Stimulated activated effector memory CD8-positive, alpha-beta T cell treated with anti-CD3 and anti-CD28 coated beads, Interleukin-12 subunit alpha, Interleukin-12 subunit beta, amount 100 ng/mL, for 72 hours (primary cell): ENCODE measurements at regions not wholly inside any gene's neighbourhood (a gene's known extent, or its start where the extent isn't known, plus 50 kb on each side); places are given as distances from the start of the nearest gene placed in this dataset.

Experiments used
- ATAC-seq: fragments of 150-1000 bp; cut with Tn5 transposase; 2 replicates; pipeline ENCODE4 v1.10.0; 2021
- DNase-seq, 2 donors: peaks; one replicate each; pipeline ENCODE4 v3.0.0; 2021 to 2022; ENCODE audit warnings: low spot score in 2 of 2
- H3K27ac Mint-ChIP-seq: one replicate; pipeline ENCODE4 v1.8.0; 2022; ENCODE audit warnings: mild to moderate bottlenecking, mixed read lengths
- H3K36me3 Mint-ChIP-seq: one replicate; pipeline ENCODE4 v1.8.0; 2022; ENCODE audit warnings: mild to moderate bottlenecking, mixed read lengths
- H3K4me1 Mint-ChIP-seq: one replicate; pipeline ENCODE4 v1.8.0; 2022; ENCODE audit warnings: mixed read lengths
- H3K4me3 Mint-ChIP-seq: one replicate; pipeline ENCODE4 v1.8.0; 2022; ENCODE audit warnings: mild to moderate bottlenecking, mixed read lengths
- H3K9me3 Mint-ChIP-seq: one replicate; pipeline ENCODE4 v1.8.0; 2022; ENCODE audit warnings: mixed read lengths

DNA sequence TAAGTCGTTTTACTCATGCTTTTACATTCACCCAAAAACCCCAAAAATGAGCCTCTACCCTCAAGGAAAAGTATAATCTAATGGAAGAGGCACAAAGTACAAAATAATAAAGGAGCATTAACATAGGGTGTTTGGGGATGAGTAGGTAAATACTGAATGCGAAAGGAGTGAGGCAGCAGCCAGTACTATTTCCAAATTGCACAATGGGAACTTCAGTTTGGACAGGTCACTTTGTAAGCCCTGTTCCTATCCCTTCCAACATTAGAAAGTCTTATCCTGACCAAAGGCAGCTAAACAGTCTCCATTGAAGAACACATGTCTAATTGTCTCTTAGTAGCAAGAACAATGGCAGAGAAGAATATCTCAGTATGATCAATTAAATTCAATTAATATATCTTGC is 728.3 kb downstream of the GBE1 start:
- Mint-ChIP-seq H3K4me1 (no peaks in the 10 kb centered on the region), H3K27ac (no peak overlapping the region), H3K9me3 (peaks cover 14% of the 10 kb centered on the region), H3K4me3 (no peak overlapping the region), H3K36me3 (no peaks in the 10 kb centered on the region)
- no peak for ATAC-seq
- no peak for DNase-seq

DNA sequence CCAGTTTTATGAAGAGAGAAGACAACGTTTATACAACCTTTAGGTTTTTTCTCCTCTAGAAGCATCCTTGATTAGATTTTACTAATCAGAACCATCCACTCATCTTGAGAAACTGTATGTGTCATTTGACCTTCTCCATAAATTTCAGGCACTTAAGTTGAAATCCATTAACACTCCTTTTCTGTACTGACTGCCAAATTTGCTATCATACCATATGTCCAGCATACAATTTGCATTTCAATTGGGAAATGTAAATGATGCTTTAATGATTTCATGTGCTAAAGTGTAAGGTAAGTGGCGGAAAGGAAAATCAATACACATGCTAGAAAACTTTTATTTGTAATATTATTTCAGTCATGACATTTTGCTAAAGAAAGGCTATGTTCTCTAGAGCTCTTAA is 731.6 kb downstream of the GBE1 start:
- no peak for DNase-seq
- H3K27ac Mint-ChIP-seq: no peak overlapping the region
- ATAC-seq: no peak
- H3K4me1 Mint-ChIP-seq: no peaks in the 10 kb centered on the region
- no peak overlapping the region for H3K4me3 Mint-ChIP-seq
- H3K9me3 Mint-ChIP-seq: peaks cover 10% of the 10 kb centered on the region
- H3K36me3 Mint-ChIP-seq: no peaks in the 10 kb centered on the region

DNA sequence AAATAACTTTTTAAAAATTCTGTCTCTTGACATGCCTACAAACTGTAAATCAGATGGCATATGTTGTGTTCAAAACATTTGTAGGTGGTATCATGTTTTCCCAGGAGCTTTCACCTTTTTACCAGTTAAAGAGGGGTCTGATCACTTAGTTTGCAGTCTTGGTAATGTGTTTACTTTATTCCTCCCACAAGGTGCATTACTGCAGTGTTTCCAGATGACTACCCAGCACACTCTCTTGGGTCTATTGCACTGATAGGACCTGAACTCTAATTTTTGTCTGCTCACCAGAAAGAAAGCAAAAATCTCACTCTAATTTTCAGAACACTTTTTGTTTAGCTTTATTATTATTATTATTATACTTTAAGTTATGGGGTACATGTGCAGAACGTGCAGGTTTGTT is 734.1 kb downstream of the GBE1 start:
- Mint-ChIP-seq H3K4me3 (no peak overlapping the region), H3K4me1 (no peaks in the 10 kb centered on the region), H3K9me3 (peaks cover 8% of the 10 kb centered on the region), H3K27ac (no peak overlapping the region), H3K36me3 (no peaks in the 10 kb centered on the region)
- no peak for ATAC-seq
- DNase-seq: no peak

DNA sequence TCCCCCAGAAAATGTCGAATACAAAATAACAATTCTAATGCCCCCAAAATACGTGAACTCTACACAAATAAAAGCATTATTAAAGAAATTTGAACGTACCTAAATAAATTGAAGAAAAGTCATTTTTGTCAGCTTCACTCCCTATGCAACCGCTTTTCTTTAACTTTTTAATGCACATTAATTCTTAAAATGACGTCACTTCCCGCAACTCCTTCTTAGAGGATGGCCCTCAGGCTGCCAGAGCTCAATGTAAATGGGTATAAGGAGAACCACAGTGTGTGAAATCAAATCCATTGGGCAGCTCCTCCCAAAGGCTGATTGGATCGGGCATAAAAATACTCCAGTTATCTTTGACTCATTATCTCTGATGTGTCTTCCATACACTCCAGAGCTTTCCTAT is 736.9 kb downstream of the GBE1 start:
- H3K27ac Mint-ChIP-seq: no peak overlapping the region
- no peaks in the 10 kb centered on the region for H3K4me1 Mint-ChIP-seq
- DNase-seq (no peak), ATAC-seq (no peak)
- H3K36me3 Mint-ChIP-seq: no peaks in the 10 kb centered on the region
- H3K9me3 Mint-ChIP-seq: peaks cover 8% of the 10 kb centered on the region
- H3K4me3 Mint-ChIP-seq: no peak overlapping the region

DNA sequence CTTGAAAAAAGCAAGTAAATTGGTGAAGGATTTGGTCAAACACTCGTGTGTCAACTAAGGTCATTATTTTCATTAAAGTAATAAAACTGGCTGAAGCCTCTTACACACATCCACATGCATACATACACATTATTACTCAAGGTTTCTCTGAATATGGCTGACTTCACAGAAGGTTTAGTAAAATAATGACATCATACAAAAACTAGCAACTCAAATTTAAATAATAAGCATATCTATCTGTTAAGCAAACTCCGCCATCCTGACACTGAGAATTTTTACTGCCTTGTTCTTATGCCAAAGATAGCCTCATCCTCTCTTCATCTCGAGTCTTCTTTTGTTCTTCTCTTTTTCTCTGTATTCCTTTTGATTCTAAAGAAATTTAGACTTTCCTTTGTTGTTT is 739.1 kb downstream of the GBE1 start:
- Mint-ChIP-seq H3K36me3 (no peaks in the 10 kb centered on the region), H3K9me3 (peaks cover 12% of the 10 kb centered on the region), H3K27ac (no peak overlapping the region), H3K4me3 (no peak overlapping the region), H3K4me1 (no peaks in the 10 kb centered on the region)
- ATAC-seq (no peak), DNase-seq (no peak)

DNA sequence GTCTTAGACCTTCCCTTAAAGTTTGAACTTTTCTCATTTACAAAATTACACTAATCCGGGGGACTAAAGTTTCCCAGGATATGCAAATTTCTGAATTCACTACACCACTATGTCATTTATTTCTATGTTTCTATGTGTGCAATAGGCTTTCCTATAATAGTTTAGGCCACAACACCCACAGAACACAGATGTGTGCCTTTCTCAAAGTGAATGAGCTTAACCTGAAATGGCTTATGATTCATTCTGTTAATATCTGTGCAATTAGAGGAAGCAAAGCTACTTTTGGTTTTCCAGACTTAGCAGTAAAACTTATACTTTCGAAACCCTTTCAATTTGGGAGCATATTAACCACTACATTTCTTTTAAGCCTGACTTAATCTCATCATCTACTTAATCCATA is 748.1 kb downstream of the GBE1 start:
- no peak overlapping the region for H3K4me3 Mint-ChIP-seq
- DNase-seq (no peak), ATAC-seq (no peak)
- H3K27ac Mint-ChIP-seq: no peak overlapping the region
- peaks cover 15% of the 10 kb centered on the region for H3K9me3 Mint-ChIP-seq
- no peaks in the 10 kb centered on the region for H3K4me1 Mint-ChIP-seq
- H3K36me3 Mint-ChIP-seq: no peaks in the 10 kb centered on the region

DNA sequence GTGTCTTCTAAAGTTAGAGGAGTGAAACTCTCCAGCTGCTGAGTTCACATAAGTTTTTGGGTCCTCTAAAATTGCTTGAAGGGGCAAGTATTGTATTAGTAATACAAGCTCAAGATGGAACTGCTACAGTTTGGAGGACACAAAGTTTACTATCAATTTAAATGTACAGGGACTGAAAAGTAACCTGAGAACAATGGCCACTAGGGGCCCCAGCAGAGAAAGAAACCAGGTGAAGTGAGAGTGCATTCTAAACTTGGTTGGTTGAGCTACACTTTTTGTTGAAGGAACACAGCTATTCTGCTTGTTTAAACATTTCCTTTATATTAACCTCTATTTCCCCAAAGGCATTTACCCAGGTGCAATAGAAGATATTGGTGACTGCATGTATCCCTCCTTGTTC is 755.5 kb downstream of the GBE1 start:
- DNase-seq (no peak), ATAC-seq (no peak)
- H3K4me3 Mint-ChIP-seq: no peak overlapping the region
- H3K27ac Mint-ChIP-seq: no peak overlapping the region
- H3K36me3 Mint-ChIP-seq: no peaks in the 10 kb centered on the region
- H3K4me1 Mint-ChIP-seq: no peaks in the 10 kb centered on the region
- H3K9me3 Mint-ChIP-seq: peaks cover 14% of the 10 kb centered on the region

DNA sequence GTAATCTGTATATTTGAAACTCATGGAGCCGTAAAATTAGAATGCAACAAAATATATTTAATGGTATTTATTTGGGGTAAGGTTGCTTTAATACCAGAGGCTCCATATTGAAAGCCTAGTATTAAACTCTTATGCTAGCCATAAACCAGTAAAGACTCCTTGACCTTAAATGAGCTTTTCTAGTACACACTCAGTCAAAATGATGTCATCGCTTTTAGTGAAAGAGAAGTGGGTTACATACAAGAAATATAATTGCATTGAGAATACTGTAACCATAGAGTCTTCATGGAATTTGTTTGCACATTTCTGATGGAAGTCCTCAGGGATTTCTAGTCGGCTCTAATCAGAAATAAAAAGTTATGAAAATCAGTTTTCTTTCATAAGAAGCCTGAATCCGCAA is 757.6 kb downstream of the GBE1 start:
- Mint-ChIP-seq H3K9me3 (peaks cover 14% of the 10 kb centered on the region), H3K36me3 (no peaks in the 10 kb centered on the region), H3K4me1 (no peaks in the 10 kb centered on the region), H3K27ac (no peak overlapping the region), H3K4me3 (no peak overlapping the region)
- ATAC-seq: no peak
- DNase-seq: no peak

DNA sequence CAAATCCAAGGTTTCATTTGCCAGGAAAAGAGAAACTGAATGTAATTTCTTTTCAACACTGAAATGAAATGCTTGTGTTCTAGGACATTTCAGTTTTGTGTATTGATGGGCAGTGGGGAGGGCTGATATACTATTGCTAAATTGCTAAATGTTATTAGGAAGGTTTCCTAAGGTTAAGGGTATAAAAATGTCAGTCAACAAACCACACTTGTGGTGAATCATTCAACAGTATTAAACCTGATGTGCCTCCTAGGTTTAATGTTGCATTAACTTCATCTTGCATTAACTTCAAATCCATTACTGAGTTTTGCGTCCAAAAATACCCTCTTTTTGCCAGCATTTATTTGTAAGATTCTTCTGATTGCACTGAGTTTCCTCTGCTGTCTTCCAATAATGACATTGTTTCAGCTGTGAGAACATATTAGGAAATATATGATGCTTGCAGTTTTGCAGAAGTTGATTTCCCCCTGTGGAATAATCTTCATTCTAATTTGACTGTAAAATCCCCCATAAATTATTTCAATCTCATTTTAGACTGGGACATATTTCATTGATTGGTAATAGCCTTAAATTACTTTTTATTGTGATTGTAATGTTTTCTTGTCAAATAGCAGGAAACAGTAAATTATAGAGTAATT is 758.3 kb downstream of the GBE1 start:
- H3K4me1 Mint-ChIP-seq: no peaks in the 10 kb centered on the region
- H3K9me3 Mint-ChIP-seq: peaks cover 14% of the 10 kb centered on the region
- H3K27ac Mint-ChIP-seq: no peak overlapping the region
- DNase-seq (no peak), ATAC-seq (no peak)
- no peaks in the 10 kb centered on the region for H3K36me3 Mint-ChIP-seq
- no peak overlapping the region for H3K4me3 Mint-ChIP-seq

DNA sequence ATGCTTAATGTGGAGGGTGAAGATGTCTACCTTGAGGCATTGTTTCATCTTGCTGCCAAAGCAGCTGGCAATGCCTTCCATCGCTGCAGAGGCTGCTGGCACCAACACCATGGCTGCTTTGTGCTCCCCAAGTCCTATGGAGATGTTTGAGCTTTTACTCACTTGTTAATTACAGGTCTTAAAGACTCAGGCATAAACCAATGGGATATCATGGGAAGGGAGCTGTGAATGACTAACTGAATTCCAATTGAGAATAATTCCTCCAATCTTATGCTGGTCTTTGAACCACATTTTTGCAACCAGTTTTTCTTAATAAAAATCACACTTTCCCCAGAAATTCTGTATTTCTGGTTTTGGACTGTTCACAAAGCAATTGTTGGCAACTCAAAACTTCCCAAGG is 762.0 kb downstream of the GBE1 start:
- Mint-ChIP-seq H3K27ac (no peak overlapping the region), H3K4me1 (no peaks in the 10 kb centered on the region), H3K4me3 (no peak overlapping the region), H3K9me3 (peaks cover 9% of the 10 kb centered on the region), H3K36me3 (no peaks in the 10 kb centered on the region)
- ATAC-seq (no peak), DNase-seq (no peak)

DNA sequence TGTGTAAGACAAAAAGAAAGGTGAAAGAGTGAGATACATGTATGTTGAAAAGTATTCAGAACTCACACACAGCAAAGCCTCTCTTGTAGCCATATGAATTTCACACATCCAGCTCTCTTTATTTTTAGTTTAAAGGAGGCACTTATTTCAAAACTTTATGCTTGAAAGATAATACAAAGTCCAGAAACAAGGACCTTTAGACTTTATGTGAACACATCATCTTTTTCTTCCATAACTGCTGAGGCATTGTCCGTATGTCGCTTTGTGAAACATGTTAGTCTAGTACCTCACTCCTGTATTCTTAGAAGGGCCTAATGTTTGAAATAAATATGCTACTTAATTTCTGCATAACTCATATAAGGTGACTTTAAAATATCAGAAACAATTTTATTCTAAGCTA is 763.4 kb downstream of the GBE1 start:
- Mint-ChIP-seq H3K9me3 (peaks cover 13% of the 10 kb centered on the region), H3K4me3 (no peak overlapping the region), H3K27ac (no peak overlapping the region), H3K4me1 (no peaks in the 10 kb centered on the region), H3K36me3 (no peaks in the 10 kb centered on the region)
- ATAC-seq: no peak
- no peak for DNase-seq

DNA sequence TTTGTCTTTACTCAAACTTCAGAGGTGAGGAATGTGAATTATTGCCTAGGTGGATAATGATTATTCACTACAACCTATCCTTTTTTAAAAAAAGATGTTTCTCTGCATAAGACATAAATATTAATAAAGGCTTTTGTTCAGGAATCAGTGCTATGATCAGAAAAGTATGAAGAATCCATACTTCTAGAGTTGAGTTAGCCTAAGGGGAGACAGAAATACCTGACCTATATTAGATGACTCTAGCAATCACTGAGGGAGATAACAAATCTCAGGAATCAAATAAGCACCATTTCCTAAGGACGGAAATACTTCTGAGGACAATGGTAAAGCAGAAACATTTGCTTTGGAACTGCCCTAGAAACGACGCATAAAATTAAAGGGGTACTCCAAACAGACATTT is 763.8 kb downstream of the GBE1 start:
- Mint-ChIP-seq H3K36me3 (no peaks in the 10 kb centered on the region), H3K4me3 (no peak overlapping the region)

DNA sequence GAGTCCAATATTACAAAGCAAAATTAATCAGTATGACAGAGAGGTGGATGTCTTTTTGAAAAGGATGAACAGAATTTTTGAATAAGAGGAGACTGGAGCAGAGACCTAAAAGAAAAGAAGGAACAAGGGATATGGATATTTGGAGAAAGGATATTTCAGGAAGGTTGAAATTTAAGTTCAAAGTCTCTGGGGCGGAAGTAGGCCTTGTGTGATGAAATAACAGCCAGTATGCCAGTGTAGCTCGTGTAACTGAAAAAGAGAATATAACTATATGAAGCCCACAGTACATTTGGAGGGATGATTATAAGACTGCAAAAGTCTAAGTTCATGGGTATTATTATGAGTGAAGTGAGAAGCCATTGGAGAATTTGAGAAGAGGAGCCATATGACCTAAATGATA is 766.7 kb downstream of the GBE1 start:
- ATAC-seq: no peak
- no peak overlapping the region for H3K27ac Mint-ChIP-seq
- no peaks in the 10 kb centered on the region for H3K4me1 Mint-ChIP-seq
- DNase-seq: no peak
- H3K9me3 Mint-ChIP-seq: peaks cover 8% of the 10 kb centered on the region
- H3K4me3 Mint-ChIP-seq: no peak overlapping the region
- H3K36me3 Mint-ChIP-seq: no peaks in the 10 kb centered on the region

More for the DNA sequence above, 763.8 kb downstream of the GBE1 start:
- H3K9me3 Mint-ChIP-seq: peaks cover 10% of the 10 kb centered on the region
- H3K27ac Mint-ChIP-seq: no peak overlapping the region
- no peak for ATAC-seq
- H3K4me1 Mint-ChIP-seq: no peaks in the 10 kb centered on the region
- no peak for DNase-seq

DNA sequence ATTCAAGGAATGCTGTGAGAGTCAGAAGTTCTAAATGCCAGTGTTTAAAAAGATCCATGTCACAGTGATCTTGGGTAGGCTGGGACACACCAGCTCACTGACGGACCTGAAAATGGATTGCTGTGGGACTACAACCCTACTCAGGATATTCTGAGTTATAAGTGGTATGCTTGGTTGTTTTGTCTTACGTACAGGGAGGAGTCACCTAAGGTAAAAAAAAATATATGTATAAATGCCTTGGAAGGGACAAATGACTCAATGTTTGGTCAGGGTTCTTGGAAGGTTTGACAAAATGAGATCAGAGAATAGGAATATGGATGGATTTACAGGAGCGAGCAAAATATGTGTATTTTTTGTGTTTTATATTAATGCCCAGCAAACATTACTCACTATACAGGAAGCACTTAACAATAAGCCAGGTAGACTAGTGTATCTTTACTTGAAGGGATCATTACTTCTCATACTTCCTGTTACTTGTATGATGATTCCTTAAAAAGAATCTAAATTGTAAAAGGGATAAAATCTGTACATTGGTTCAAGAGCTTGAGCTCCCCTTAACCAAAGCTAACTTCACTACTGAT is 767.3 kb downstream of the GBE1 start:
- Mint-ChIP-seq H3K4me1 (no peaks in the 10 kb centered on the region), H3K36me3 (no peaks in the 10 kb centered on the region), H3K4me3 (no peak overlapping the region), H3K27ac (no peak overlapping the region), H3K9me3 (peaks cover 8% of the 10 kb centered on the region)
- ATAC-seq: no peak
- no peak for DNase-seq

DNA sequence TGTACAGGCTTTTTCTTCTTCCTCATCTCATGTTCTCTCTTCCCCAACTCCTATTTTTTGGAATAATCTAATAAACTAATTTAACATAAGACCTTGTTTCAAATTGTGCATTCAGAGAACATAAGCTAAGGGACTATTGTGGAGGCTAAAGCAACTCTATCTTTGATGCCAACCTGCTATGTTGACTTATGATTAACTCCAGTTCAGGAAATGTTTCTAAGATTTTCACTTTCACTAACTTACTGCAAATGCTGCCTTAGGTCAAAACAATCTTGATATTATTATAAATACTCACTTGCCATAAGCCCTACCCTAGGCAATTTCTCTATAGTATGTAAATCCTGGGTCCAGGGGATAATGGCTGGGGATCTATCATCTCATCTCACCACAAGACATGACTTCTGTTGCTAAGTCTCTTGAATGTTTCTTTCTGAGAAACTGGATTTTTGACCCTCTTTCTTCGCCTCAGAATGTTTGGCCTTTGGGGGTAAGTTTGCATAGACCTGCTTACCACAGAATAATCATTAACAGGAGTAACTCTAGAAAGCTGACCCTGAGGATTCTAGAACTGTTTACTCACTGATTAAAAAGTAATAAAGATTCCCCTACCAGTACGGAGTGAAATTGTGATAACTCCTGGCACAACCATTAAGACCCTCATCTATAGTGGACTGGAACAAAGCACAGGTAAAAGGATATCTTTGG is 768.1 kb downstream of the GBE1 start:
- peaks cover 8% of the 10 kb centered on the region for H3K9me3 Mint-ChIP-seq
- no peak overlapping the region for H3K4me3 Mint-ChIP-seq
- DNase-seq (no peak), ATAC-seq (no peak)
- no peak overlapping the region for H3K27ac Mint-ChIP-seq
- H3K4me1 Mint-ChIP-seq: no peaks in the 10 kb centered on the region
- no peaks in the 10 kb centered on the region for H3K36me3 Mint-ChIP-seq

DNA sequence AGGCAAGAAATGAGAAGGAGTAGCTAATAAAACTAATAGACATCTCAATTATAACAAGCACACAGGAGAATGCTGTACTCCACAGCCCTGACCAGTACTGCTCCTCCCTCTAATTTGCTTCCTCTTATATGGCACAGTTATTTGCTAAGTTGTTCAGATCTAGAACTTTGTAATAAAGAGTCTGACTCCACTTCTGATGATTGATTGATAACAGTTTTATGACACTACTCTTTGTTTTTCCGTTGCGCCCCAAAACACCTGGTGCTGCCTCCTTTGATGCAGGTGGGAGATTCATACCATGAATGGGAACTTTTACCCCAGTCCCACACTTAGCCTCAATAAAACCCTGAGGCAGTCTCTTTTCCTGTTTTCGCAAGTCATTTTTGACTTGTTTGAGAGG is 777.7 kb downstream of the GBE1 start:
- no peak for DNase-seq
- H3K27ac Mint-ChIP-seq: no peak overlapping the region
- no peak for ATAC-seq
- no peaks in the 10 kb centered on the region for H3K4me1 Mint-ChIP-seq
- peaks cover 23% of the 10 kb centered on the region for H3K9me3 Mint-ChIP-seq
- no peaks in the 10 kb centered on the region for H3K36me3 Mint-ChIP-seq
- no peak overlapping the region for H3K4me3 Mint-ChIP-seq
